Mucosa of stomach (tissue), 1 donor: ENCODE measurements at regions not wholly inside any gene's neighbourhood (a gene's known extent, or its start where the extent isn't known, plus 50 kb on each side); places are given as distances from the start of the nearest gene placed in this dataset.

Source experiments
- H3K27me3 ChIP-seq: one replicate; pipeline ENCODE4 v1.7.0; 2013; ENCODE audit warnings: mild to moderate bottlenecking, low read length; ENCODE audit not compliant: control insufficient read depth, insufficient read depth
- H3K36me3 ChIP-seq: one replicate; pipeline ENCODE4 v1.7.0; 2013; ENCODE audit warnings: low read length; ENCODE audit not compliant: control insufficient read depth, insufficient read depth
- H3K4me1 ChIP-seq: one replicate; pipeline ENCODE4 v1.7.0; 2013; ENCODE audit warnings: mild to moderate bottlenecking, low read length; ENCODE audit not compliant: control insufficient read depth, insufficient read depth
- H3K4me3 ChIP-seq: one replicate; pipeline ENCODE4 v1.7.0; 2013; ENCODE audit warnings: low read length
- H3K9ac ChIP-seq: one replicate; pipeline ENCODE4 v1.7.0; 2013; ENCODE audit warnings: mild to moderate bottlenecking, low read length, moderate library complexity
- H3K9me3 ChIP-seq: one replicate; pipeline ENCODE4 v1.7.0; 2013; ENCODE audit warnings: mild to moderate bottlenecking, low read length, moderate library complexity; ENCODE audit not compliant: control insufficient read depth
- donor health status: Pancreatic carcinoma.

- no peak overlapping the region for H3K4me3 ChIP-seq
- no peaks in the 10 kb centered on the region for H3K36me3 ChIP-seq
- H3K4me1 ChIP-seq: peaks cover 6% of the 10 kb centered on the region
- H3K9ac ChIP-seq: no peak overlapping the region
- H3K27me3 ChIP-seq: no peaks in the 10 kb centered on the region
- H3K9me3 ChIP-seq: no peaks in the 10 kb centered on the region
Measured at GRCh38 chr6:184161-184700, 108.1 kb upstream of the DUSP22 start.

- Histone ChIP-seq H3K4me1 (peaks cover 6% of the 10 kb centered on the region), H3K4me3 (no peak overlapping the region), H3K36me3 (no peaks in the 10 kb centered on the region), H3K27me3 (no peaks in the 10 kb centered on the region), H3K9me3 (no peaks in the 10 kb centered on the region), H3K9ac (no peak overlapping the region)
Measured at GRCh38 chr6:186340-186965, 105.8 kb upstream of the DUSP22 start.

GRCh38 chr6:187210-187861 is 105.0 kb upstream of the DUSP22 start:
- H3K4me1 ChIP-seq: peaks cover 6% of the 10 kb centered on the region
- no peaks in the 10 kb centered on the region for H3K36me3 ChIP-seq
- H3K4me3 ChIP-seq: no peak overlapping the region
- no peaks in the 10 kb centered on the region for H3K27me3 ChIP-seq
- no peaks in the 10 kb centered on the region for H3K9me3 ChIP-seq
- H3K9ac ChIP-seq: no peak overlapping the region

GRCh38 chr6:188821-189655 is 103.2 kb upstream of the DUSP22 start:
- Histone ChIP-seq H3K4me3 (no peak overlapping the region), H3K36me3 (no peaks in the 10 kb centered on the region), H3K27me3 (no peaks in the 10 kb centered on the region), H3K4me1 (peaks cover 6% of the 10 kb centered on the region), H3K9ac (no peak overlapping the region), H3K9me3 (no peaks in the 10 kb centered on the region)

- Histone ChIP-seq H3K4me1 (peaks cover 6% of the 10 kb centered on the region), H3K36me3 (no peaks in the 10 kb centered on the region), H3K9ac (no peak overlapping the region), H3K27me3 (no peaks in the 10 kb centered on the region), H3K9me3 (no peaks in the 10 kb centered on the region), H3K4me3 (no peak overlapping the region)
Measured at GRCh38 chr6:189676-190075, 102.6 kb upstream of the DUSP22 start.

GRCh38 chr6:190596-191395 is 101.5 kb upstream of the DUSP22 start:
- Histone ChIP-seq H3K4me3 (no peak overlapping the region), H3K9ac (no peak overlapping the region), H3K27me3 (no peaks in the 10 kb centered on the region), H3K4me1 (peaks cover 6% of the 10 kb centered on the region), H3K36me3 (no peaks in the 10 kb centered on the region), H3K9me3 (no peaks in the 10 kb centered on the region)

- Histone ChIP-seq H3K36me3 (no peaks in the 10 kb centered on the region), H3K27me3 (no peaks in the 10 kb centered on the region), H3K4me3 (no peak overlapping the region), H3K9ac (no peak overlapping the region), H3K9me3 (no peaks in the 10 kb centered on the region), H3K4me1 (peaks cover 6% of the 10 kb centered on the region)
Measured at GRCh38 chr6:191487-192312, 100.6 kb upstream of the DUSP22 start.

- peaks cover 1% of the 10 kb centered on the region for H3K27me3 ChIP-seq
- no peak overlapping the region for H3K4me3 ChIP-seq
- no peak overlapping the region for H3K9ac ChIP-seq
- H3K4me1 ChIP-seq: peaks cover 6% of the 10 kb centered on the region
- H3K9me3 ChIP-seq: no peaks in the 10 kb centered on the region
- H3K36me3 ChIP-seq: no peaks in the 10 kb centered on the region
Measured at GRCh38 chr6:192313-192664, 100.0 kb upstream of the DUSP22 start.

- no peaks in the 10 kb centered on the region for H3K9me3 ChIP-seq
- H3K9ac ChIP-seq: no peak overlapping the region
- H3K27me3 ChIP-seq: peaks cover 4% of the 10 kb centered on the region
- H3K4me3 ChIP-seq: no peak overlapping the region
- peaks cover 6% of the 10 kb centered on the region for H3K4me1 ChIP-seq
- no peaks in the 10 kb centered on the region for H3K36me3 ChIP-seq
Measured at GRCh38 chr6:193180-193579, 99.1 kb upstream of the DUSP22 start.

- no peak overlapping the region for H3K9ac ChIP-seq
- H3K27me3 ChIP-seq: peaks cover 4% of the 10 kb centered on the region
- no peaks in the 10 kb centered on the region for H3K9me3 ChIP-seq
- H3K4me3 ChIP-seq: no peak overlapping the region
- H3K4me1 ChIP-seq: peaks cover 2% of the 10 kb centered on the region
- H3K36me3 ChIP-seq: no peaks in the 10 kb centered on the region
Measured at GRCh38 chr6:193773-194310, 98.4 kb upstream of the DUSP22 start.

- H3K4me1 ChIP-seq: no peaks in the 10 kb centered on the region
- no peak overlapping the region for H3K4me3 ChIP-seq
- H3K9ac ChIP-seq: no peak overlapping the region
- no peaks in the 10 kb centered on the region for H3K36me3 ChIP-seq
- no peaks in the 10 kb centered on the region for H3K9me3 ChIP-seq
- peaks cover 4% of the 10 kb centered on the region for H3K27me3 ChIP-seq
Measured at GRCh38 chr6:195861-196360, 96.4 kb upstream of the DUSP22 start.
